IPS-15b (cell line): ENCODE measurements at regions not wholly inside any gene's neighbourhood (a gene's known extent, or its start where the extent isn't known, plus 50 kb on each side); places are given as distances from the start of the nearest gene placed in this dataset.

ENCODE experiments used
- H3K27me3 ChIP-seq: one replicate; pipeline ENCODE4 v1.6.1; 2013; ENCODE audit warnings: low read length; ENCODE audit not compliant: control insufficient read depth, insufficient read depth
- H3K36me3 ChIP-seq: one replicate; pipeline ENCODE4 v1.6.1; 2013; ENCODE audit warnings: low read length; ENCODE audit not compliant: control insufficient read depth, insufficient read depth
- H3K4me1 ChIP-seq: one replicate; pipeline ENCODE4 v1.6.1; 2013; ENCODE audit warnings: mild to moderate bottlenecking, low read length; ENCODE audit not compliant: control insufficient read depth, insufficient read depth
- H3K4me3 ChIP-seq: one replicate; pipeline ENCODE4 v1.5.1; 2013; ENCODE audit warnings: low read depth, low read length
- H3K9ac ChIP-seq: one replicate; pipeline ENCODE4 v1.6.1; 2013; ENCODE audit warnings: low read depth, mild to moderate bottlenecking, low read length
- H3K9me3 ChIP-seq: one replicate; pipeline ENCODE4 v1.6.1; 2013; ENCODE audit warnings: mild to moderate bottlenecking, low read length; ENCODE audit not compliant: control insufficient read depth, insufficient read depth

- Histone ChIP-seq H3K9ac (no peak overlapping the region), H3K27me3 (no peaks in the 10 kb centered on the region), H3K4me3 (no peak overlapping the region), H3K9me3 (no peaks in the 10 kb centered on the region), H3K36me3 (no peaks in the 10 kb centered on the region), H3K4me1 (peaks cover 4% of the 10 kb centered on the region)
Observed at GRCh38 chr1:222865718-222866117, 50.9 kb downstream of the DISP1 start.

GRCh38 chr1:222867316-222867715, 52.5 kb downstream of the DISP1 start:
- Histone ChIP-seq H3K36me3 (no peaks in the 10 kb centered on the region), H3K9ac (no peak overlapping the region), H3K4me3 (no peak overlapping the region), H3K27me3 (no peaks in the 10 kb centered on the region), H3K4me1 (peaks cover 4% of the 10 kb centered on the region), H3K9me3 (no peaks in the 10 kb centered on the region)

- H3K4me1 ChIP-seq, result peaks cover 3% of the 10 kb centered on the region
- H3K27me3 ChIP-seq, result no peaks in the 10 kb centered on the region
- H3K4me3 ChIP-seq, result no peak overlapping the region
- no peaks in the 10 kb centered on the region for H3K9me3 ChIP-seq
- no peak overlapping the region for H3K9ac ChIP-seq
- H3K36me3 ChIP-seq, result no peaks in the 10 kb centered on the region
Observed at GRCh38 chr1:222876182-222876581, 61.3 kb downstream of the DISP1 start.

GRCh38 chr1:222877854-222878253, 63.0 kb downstream of the DISP1 start:
- Histone ChIP-seq H3K36me3 (no peaks in the 10 kb centered on the region), H3K4me3 (no peak overlapping the region), H3K9ac (no peak overlapping the region), H3K4me1 (peaks cover 3% of the 10 kb centered on the region), H3K27me3 (no peaks in the 10 kb centered on the region), H3K9me3 (no peaks in the 10 kb centered on the region)

GRCh38 chr1:222880587-222880986, 65.7 kb downstream of the DISP1 start:
- H3K4me1 ChIP-seq, result peaks cover 3% of the 10 kb centered on the region
- H3K4me3 ChIP-seq, result no peak overlapping the region
- no peaks in the 10 kb centered on the region for H3K9me3 ChIP-seq

GRCh38 chr1:222886194-222886854, 71.5 kb downstream of the DISP1 start:
- Histone ChIP-seq H3K9ac (no peak overlapping the region), H3K27me3 (no peaks in the 10 kb centered on the region), H3K4me1 (no peaks in the 10 kb centered on the region), H3K9me3 (no peaks in the 10 kb centered on the region), H3K4me3 (no peak overlapping the region), H3K36me3 (no peaks in the 10 kb centered on the region)

More at GRCh38 chr1:222880587-222880986, 65.7 kb downstream of the DISP1 start:
- Histone ChIP-seq H3K36me3 (no peaks in the 10 kb centered on the region), H3K27me3 (no peaks in the 10 kb centered on the region), H3K9ac (no peak overlapping the region)

- no peak overlapping the region for H3K4me3 ChIP-seq
- no peak overlapping the region for H3K9ac ChIP-seq
- H3K4me1 ChIP-seq, result no peaks in the 10 kb centered on the region
- no peaks in the 10 kb centered on the region for H3K27me3 ChIP-seq
- H3K9me3 ChIP-seq, result no peaks in the 10 kb centered on the region
- H3K36me3 ChIP-seq, result no peaks in the 10 kb centered on the region
Observed at GRCh38 chr1:222886878-222887351, 72.1 kb downstream of the DISP1 start.

- no peaks in the 10 kb centered on the region for H3K27me3 ChIP-seq
- H3K9me3 ChIP-seq, result no peaks in the 10 kb centered on the region
- H3K4me1 ChIP-seq, result no peaks in the 10 kb centered on the region
- no peak overlapping the region for H3K9ac ChIP-seq
- H3K4me3 ChIP-seq, result no peak overlapping the region
- no peaks in the 10 kb centered on the region for H3K36me3 ChIP-seq
Observed at GRCh38 chr1:222889440-222889839, 74.6 kb downstream of the DISP1 start.

- H3K27me3 ChIP-seq, result no peaks in the 10 kb centered on the region
- H3K9me3 ChIP-seq, result no peaks in the 10 kb centered on the region
- H3K4me1 ChIP-seq, result no peaks in the 10 kb centered on the region
- no peaks in the 10 kb centered on the region for H3K36me3 ChIP-seq
- H3K9ac ChIP-seq, result no peak overlapping the region
- no peak overlapping the region for H3K4me3 ChIP-seq
Observed at GRCh38 chr1:222890716-222891115, 75.9 kb downstream of the DISP1 start.

GRCh38 chr1:222891578-222891977, 76.7 kb downstream of the DISP1 start:
- Histone ChIP-seq H3K4me3 (no peak overlapping the region), H3K4me1 (no peaks in the 10 kb centered on the region), H3K27me3 (no peaks in the 10 kb centered on the region), H3K36me3 (no peaks in the 10 kb centered on the region), H3K9me3 (no peaks in the 10 kb centered on the region), H3K9ac (no peak overlapping the region)

GRCh38 chr1:222892137-222892769, 77.4 kb downstream of the DISP1 start:
- no peaks in the 10 kb centered on the region for H3K27me3 ChIP-seq
- H3K4me1 ChIP-seq, result no peaks in the 10 kb centered on the region
- no peak overlapping the region for H3K4me3 ChIP-seq
- H3K9me3 ChIP-seq, result no peaks in the 10 kb centered on the region
- no peak overlapping the region for H3K9ac ChIP-seq
- no peaks in the 10 kb centered on the region for H3K36me3 ChIP-seq

GRCh38 chr1:222893255-222893654, 78.4 kb downstream of the DISP1 start:
- H3K9me3 ChIP-seq, result no peaks in the 10 kb centered on the region
- H3K27me3 ChIP-seq, result no peaks in the 10 kb centered on the region
- no peak overlapping the region for H3K9ac ChIP-seq
- H3K4me1 ChIP-seq, result no peaks in the 10 kb centered on the region
- H3K36me3 ChIP-seq, result no peaks in the 10 kb centered on the region
- no peak overlapping the region for H3K4me3 ChIP-seq
